Esophagus muscularis mucosa (tissue), 4 donors: ENCODE measurements at regions not wholly inside any gene's neighbourhood (a gene's known extent, or its start where the extent isn't known, plus 50 kb on each side); places are given as distances from the start of the nearest gene placed in this dataset.

ENCODE experiments used
- CTCF ChIP-seq, 3 experiments: fragments of 200-600 bp in 2 of 3; fragments of 450-650 bp in 1 of 3; sonication (generic) in 2 of 3; IDR thresholded peaks; one replicate each; pipeline ENCODE4 v1.5.1; 2017 to 2019; ENCODE audit warnings: antibody characterized with exemption in 3 of 3, mild to moderate bottlenecking in 2 of 3, moderate library complexity in 1 of 3
- EP300 ChIP-seq: sonication (generic); formaldehyde crosslinking; IDR thresholded peaks from one replicate; pipeline ENCODE4 v1.6.1; 2017; ENCODE audit warnings: antibody characterized with exemption
- POLR2A ChIP-seq: fragments of 450-650 bp; IDR thresholded peaks from one replicate; pipeline ENCODE4 v1.6.1; 2017; ENCODE audit warnings: antibody characterized with exemption, moderate library complexity, mild to moderate bottlenecking, low read depth
- POLR2AphosphoS5 ChIP-seq, 2 donors: sonication (generic); formaldehyde crosslinking; IDR thresholded peaks; one replicate each; pipeline ENCODE4 v1.6.1; 2017; ENCODE audit warnings: antibody characterized with exemption in 2 of 2

- TF ChIP-seq POLR2A (no peak), CTCF (IDR thresholded peaks at IDR 0.05) (no peak), EP300 (no peak), POLR2AphosphoS5 (IDR thresholded peaks at IDR 0.05) (no peak)
Measured at GRCh38 chr9:17045381-17045940, 89.4 kb upstream of the CNTLN start.
